Retina (tissue), 1 donor: ENCODE measurements at regions not wholly inside any gene's neighbourhood (a gene's known extent, or its start where the extent isn't known, plus 50 kb on each side); places are given as distances from the start of the nearest gene placed in this dataset.

Source experiments
- DNase-seq: peaks from one replicate; pipeline ENCODE4 v3.0.0-alpha.2; 2016

DNA sequence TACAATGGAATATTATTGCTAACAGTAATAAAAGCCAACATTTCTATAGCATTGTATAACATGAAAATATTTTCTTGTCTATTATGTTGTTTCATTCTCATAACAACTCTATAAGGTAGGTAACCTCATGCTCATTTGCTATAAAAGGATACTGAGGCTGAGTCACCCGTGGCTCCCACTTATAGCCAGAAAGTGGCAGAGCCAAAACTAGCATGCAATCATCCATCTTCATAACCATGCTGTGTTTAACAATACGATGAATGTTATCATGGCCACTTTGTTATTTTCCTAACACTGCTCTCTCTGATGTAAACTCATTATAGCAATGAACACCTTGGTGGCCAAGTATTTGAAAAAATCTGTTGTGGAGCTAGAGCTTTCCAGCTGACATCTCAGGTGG, 80.8 kb upstream of the JUN start:
- no peak for DNase-seq

GRCh38 chr1:58866578-58866977, 82.7 kb upstream of the JUN start:
- DNase-seq, result no peak

DNA sequence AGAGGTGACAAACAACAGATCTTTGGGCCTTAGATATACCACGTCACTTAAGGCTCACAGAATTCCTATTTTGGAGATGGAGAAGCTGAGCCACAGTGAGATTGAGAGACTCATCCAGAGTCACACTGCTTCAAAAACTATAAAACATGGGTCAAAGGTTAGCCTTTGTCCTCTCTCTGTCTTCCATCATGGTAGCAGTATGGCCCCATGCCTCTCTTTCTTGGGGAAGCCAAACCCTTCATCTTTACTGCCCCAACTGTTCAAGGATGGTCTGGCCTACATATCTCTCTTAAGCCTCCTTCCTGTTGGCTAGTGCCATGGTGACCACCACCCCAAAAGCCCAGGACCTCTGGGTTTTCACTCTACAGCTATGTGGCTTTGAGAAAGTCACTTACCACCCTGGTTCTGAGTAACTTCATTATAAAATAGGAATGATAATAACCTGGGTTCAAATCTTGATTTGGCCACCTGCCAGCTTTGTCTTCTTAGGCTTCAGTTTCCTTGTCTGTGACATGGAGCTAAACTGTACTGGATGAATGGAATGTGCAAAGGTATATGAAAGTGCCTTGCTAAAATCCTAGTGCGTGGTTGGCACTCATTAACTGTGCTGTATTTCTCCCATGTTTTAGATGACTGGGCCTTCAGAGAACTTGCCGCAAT, 85.9 kb upstream of the JUN start:
- no peak for DNase-seq

- DNase-seq, result no peak
Measured at GRCh38 chr1:58870298-58870676, 86.4 kb upstream of the JUN start.

DNA sequence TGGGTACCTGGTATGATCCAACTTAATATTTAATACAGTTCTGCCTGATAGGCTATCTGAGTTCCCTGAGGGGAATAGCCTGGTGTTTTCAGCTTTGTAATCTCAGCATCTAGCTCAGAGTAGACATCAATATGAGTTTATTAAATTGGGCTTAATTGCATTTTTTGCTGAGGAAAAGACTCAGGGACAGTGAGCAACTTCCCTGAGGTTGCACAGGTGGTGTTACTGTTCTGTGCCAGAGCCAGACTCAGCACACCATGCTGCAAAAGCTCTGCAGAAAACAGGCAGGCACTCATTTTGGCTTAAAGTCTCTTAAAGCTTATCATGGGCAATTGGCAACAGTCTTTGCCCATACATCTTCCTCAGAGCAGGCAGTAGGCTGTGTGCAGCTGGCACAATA, 90.5 kb upstream of the JUN start:
- DNase-seq, result no peak

GRCh38 chr1:58874757-58875755, 91.2 kb upstream of the JUN start:
- DNase-seq, result peak; percentile 61

DNA sequence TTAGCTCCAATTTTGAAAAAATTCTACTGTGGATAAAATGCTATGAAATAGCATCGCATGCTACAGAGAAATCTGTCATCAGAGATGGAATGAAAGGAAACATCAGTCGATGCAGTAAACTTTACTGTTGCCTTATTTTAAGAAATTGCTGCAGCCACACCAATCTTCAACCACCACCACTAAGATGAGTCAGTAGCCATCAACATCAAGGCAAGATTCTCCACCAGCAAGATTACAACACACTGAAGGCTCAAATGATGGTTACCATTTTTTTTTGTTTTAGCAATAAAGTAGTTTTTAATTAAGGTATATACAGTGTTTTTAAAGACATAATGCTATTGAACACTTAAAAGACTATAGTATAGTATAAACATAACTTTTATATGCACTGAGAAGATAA, 95.6 kb upstream of the JUN start:
- no peak for DNase-seq

DNA sequence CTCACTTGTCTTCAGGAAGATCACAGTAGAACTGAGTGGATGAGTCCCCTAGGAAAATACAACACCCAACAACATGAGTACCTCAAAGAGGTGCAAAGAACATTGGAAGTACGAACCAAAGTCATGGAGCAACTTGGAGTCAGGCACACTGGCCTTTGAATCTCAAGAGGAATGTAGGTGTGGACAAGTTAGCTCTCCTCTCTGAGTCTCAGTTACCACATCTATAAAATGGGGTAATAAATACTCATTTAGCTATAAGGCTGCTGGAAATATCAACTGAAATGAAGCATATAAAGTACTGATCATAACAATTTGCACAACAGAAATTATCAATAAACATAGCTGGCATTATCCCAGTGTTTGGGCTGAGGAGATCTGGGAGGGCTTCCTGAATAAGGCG, 96.7 kb upstream of the JUN start:
- no peak for DNase-seq

- no peak for DNase-seq
Measured at GRCh38 chr1:58881471-58881994, 97.7 kb upstream of the JUN start.

DNA sequence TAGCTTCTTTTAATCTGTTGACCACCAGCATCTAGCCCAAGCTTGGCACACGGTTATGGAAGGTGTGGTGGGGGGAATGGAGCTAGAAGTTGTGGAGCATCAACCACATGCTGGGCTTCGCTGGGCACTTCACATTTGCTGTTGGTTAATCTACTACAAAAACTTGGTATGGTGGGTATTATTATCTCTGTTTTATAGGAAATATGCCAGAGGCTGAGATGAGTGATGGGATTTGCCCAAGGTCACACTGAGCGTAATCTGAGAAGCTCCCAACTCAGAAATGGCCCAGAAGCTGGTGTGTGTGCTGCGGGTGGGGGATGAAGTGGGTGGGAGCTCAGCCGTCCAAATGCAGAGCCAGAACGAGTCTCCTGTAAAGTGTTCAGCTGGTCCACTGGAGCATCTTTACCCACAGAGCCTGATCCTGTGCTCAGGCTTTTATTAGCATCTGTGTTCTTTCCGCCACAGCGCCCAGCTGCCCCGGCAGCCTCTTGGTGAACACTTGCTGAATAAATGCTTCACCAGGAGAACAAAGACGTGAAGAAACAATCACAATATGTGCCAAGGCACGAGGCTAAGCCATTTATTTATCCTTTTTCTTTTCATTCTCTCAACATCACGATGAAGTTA, 98.6 kb upstream of the JUN start:
- no peak for DNase-seq

DNA sequence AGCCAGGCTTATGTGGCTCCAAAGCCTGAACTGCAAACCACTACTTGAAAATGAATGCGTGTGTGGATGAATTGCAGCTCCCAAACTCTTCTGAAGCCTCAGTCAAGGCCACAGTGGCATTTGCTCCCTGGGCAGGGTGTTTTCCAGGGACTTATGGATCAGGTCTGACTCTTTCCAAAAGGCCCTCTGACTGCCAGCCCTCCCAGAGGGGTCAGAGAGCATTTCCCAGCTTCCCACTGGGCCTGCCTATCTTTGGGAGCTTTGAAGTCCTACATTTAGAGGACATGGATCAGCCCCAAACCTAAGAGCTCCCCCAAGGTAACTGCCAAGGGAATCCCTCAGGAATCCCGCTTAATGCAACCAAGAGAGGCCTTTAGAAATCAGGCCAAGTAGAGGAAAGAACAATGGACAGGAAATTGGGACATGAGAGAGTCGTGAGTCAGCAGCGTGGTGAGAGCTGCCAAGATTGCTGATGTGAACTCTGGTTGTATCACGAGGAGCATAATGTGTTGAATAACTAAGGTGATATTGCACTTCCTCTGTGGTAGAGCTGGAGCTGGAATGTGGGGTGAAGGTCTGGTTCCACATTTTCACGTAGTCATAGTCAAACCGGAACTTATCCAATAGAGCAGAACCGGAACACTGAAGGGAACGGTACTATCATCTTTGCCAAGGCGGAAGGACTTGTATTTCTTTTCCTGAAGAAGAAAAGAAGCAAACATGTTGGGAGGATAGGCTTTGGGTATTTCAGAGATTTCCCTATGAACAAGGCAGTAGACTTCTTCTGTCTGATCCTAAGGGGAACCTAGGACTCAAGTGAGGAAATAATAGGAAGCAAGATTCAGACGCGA, 99.4 kb upstream of the JUN start:
- DNase-seq, result no peak

GRCh38 chr1:58883888-58884482, 100.1 kb upstream of the JUN start:
- DNase-seq, result no peak

DNA sequence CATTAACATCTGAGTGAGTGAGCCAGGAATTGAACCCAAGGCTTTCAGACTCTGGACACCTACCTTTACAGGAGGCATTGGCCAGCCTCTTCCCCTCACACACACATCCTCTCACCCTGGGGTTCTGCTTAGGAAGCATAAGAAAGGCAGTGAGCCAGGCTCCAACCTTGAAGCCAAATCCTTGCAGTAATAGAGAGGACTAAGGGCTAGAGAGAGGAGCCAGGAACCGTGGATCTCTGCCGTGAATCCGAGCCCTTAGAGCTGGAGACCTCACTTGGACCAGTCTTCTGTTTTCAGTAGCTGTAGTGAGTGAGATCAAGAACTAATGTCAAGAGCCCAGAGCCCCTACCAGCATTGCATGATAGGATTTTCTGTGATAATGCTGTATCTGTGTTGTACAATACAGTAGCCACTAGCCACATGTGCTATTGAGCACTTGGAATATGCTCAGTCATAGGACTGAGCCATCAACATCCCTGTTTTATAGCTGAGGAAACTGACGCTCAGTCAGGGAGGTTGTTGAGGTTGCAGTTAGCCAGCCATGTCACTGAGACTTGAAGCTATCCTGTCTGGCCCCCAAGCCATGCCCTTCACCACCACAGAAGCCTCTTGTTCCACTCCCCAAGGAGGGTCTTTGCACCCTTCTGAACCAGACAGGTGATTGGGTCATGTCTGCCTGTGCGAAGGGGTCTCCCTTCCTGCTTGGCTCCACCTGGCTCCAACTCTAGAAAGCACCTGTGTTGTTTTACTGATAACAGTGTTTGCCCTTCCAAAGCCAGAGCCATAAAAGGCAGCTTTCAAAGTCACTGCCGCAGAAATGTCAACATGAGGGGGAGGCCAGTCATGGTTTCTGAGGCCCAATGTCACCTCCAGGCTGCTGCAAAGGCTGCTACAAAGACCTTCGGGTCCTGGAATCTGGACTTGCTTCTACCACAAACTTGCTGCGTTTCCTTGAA, 101.1 kb upstream of the JUN start:
- DNase-seq, result no peak

DNA sequence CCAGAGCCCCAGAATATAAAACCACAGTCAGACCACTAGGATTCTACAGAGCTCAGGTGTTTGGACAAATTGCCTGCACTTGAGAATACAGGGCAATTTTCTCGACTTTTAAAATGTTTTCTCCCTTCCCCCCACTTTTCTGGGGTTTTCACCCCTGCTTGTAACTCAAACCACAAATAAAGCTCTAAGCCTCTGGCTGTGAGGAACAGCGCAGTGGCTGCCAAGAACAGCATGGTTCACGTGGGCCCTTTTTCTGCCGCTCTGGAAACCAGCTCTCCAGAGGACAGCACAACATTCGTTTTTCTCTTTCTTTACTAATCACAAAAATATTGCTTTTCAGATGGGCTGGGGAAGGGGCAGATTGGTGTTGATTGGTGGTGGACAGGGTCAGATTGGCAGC, 102.2 kb upstream of the JUN start:
- DNase-seq, result no peak

- no peak for DNase-seq
Measured at GRCh38 chr1:58886611-58887010, 102.8 kb upstream of the JUN start.

DNA sequence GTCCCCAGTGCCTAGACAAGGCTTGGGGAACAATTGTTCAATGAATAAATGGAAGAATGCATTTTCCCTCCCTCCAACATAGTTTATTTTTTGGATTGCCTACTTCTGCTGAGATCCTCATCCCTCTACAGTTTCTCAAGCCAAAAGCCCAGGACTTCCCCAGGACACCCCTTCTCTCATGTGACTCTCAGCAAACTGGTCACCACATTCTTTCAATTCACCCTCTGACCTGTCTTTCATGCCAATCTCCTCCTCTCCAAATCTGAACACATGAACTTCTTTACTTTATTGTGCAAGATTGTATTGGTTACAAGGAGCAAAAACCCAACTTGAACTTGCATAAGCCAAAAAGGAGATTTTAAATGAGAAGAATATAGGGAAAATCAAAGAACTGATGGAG, 103.2 kb upstream of the JUN start:
- DNase-seq, result no peak

GRCh38 chr1:58888833-58889232, 105.0 kb upstream of the JUN start:
- DNase-seq, result no peak

GRCh38 chr1:58890113-58890512, 106.3 kb upstream of the JUN start:
- DNase-seq, result no peak

DNA sequence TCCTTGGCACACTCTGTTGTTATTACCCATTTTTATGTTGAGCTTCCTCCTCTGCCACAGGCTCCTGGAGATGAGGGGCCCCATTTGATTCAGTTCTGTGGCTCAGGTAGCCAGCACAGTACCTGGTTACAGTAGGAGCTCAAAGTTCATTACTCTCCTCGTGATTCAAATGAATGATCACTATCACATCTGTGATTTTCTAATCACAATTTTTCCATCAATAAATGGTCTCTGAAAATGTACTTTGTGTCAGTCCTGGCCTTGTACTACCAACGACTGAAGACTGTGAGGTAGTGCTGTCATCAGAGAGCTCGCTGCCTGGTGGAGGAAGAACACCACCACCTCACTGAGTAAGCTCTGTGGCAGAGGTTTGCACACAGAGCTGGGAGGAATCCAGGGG, 106.8 kb upstream of the JUN start:
- no peak for DNase-seq

DNA sequence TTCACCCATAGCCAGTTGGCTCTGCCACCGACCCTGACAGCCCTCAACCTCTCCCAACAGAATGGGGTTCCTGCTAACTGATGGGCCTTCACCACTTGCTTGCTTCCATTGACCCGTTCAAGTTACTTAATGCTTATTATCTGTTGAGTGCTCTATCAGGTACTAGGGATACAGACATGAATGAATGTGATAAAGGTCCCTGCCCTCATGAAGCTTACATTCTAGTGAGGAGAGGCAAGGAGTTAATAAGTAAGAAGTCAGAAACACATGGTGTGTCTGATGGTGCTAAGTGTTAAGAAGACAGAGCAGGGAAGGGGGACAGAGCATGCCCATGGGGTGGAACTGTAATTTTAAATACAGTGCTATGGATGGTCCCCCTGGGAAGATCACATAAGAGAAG, 107.5 kb upstream of the JUN start:
- DNase-seq, result no peak

DNA sequence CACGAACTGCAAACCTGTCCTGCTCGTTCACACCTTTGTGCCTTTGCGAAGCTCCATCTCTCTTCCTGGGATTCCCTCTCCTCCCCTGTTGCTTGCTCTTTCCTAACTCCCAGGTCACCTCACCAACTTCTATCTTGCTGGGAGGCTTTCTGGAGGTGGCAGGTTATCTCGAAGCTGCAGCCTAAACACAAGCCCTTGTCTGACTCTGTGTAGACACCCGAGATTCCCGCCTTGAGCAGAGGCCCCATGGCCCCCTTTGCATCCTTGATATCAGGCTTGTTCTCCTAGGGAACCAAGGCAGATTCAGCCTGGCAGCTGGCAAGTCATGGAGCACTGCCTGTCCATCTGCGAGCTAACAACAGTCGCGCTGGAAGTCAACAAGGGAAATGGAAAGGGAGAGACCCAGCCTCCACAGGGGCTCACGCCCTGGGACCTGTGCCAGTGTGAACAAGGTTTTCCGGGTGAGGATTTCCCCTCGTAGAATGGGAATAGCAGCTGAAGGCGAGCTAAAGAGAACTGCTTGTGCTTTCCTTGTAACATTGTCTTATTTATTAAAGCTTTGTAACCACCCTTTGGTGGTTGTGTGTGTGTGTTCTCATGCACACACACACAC, 109.5 kb upstream of the JUN start:
- no peak for DNase-seq
